HEK293 (cell line): ENCODE measurements at regions not wholly inside any gene's neighbourhood (a gene's known extent, or its start where the extent isn't known, plus 50 kb on each side); places are given as distances from the start of the nearest gene placed in this dataset.

Experiments
- CTCF ChIA-PET: fragments of 350-600 bp; formaldehyde crosslinking; extraction: SDS; loops from one replicate; lab custom pipeline; 2021; ENCODE audit warnings: antibody characterized with exemption; lab: Yijun Ruan, JAX
- POLR2A ChIA-PET: fragments of 300-600 bp; formaldehyde crosslinking; extraction: SDS; loops from one replicate; lab custom pipeline; 2020; ENCODE audit warnings: antibody characterized with exemption, inconsistent platforms; lab: Yijun Ruan, JAX
- H3K27ac ChIP-seq: fragments of 200-500 bp; sonication (Bioruptor generic); 2 replicates; pipeline ENCODE4 v1.5.1; 2014; ENCODE audit warnings: low read depth, low read length, control low read depth, inconsistent platforms; ENCODE audit errors: extremely low read depth
- H3K36me3 ChIP-seq, 2 experiments: fragments of 200-500 bp in 1 of 2; sonication (Bioruptor generic) in 1 of 2; 1 replicate in 1 of 2; 2 replicates in 1 of 2; pipeline ENCODE4 v1.5.1; 2014 to 2017; ENCODE audit warnings: inconsistent platforms in 2 of 2, low read length in 2 of 2; ENCODE audit not compliant: control insufficient read depth in 2 of 2, insufficient read depth in 1 of 2
- H3K4me1 ChIP-seq: fragments of 200-500 bp; sonication (Bioruptor generic); 2 replicates; pipeline ENCODE4 v1.5.1; 2014; ENCODE audit warnings: mild to moderate bottlenecking, low read length, inconsistent platforms; ENCODE audit not compliant: control insufficient read depth, insufficient read depth
- H3K4me3 ChIP-seq: 2 replicates; pipeline ENCODE4 v1.5.1; 2011; ENCODE audit warnings: low read depth, mild to moderate bottlenecking, control low read depth, low read length, moderate library complexity
- H3K9me3 ChIP-seq: fragments of 200-500 bp; sonication (Bioruptor generic); 2 replicates; pipeline ENCODE4 v1.5.1; 2014; ENCODE audit warnings: low read depth, low read length, inconsistent platforms; ENCODE audit not compliant: control insufficient read depth, insufficient read depth
- INSM2 ChIP-seq: fragments of 450-650 bp; formaldehyde crosslinking; IDR thresholded peaks from 2 replicates; pipeline ENCODE4 v1.5.1; 2016; ENCODE audit warnings: missing biosample characterization, missing genetic modification characterization
- ZBTB20 ChIP-seq: fragments of 450-650 bp; formaldehyde crosslinking; IDR thresholded peaks from 2 replicates; pipeline ENCODE4 v1.5.1; 2016; ENCODE audit warnings: missing biosample characterization, missing genetic modification characterization
- ZBTB8A ChIP-seq: fragments of 450-650 bp; formaldehyde crosslinking; IDR thresholded peaks from 2 replicates; pipeline ENCODE4 v1.5.1; 2016; ENCODE audit warnings: missing biosample characterization, missing genetic modification characterization
- ZFP41 ChIP-seq: fragments of 450-650 bp; formaldehyde crosslinking; IDR thresholded peaks from 2 replicates; pipeline ENCODE4 v1.5.1; 2016; ENCODE audit warnings: missing biosample characterization, missing genetic modification characterization, borderline replicate concordance
- ZNF132 ChIP-seq: fragments of 450-650 bp; formaldehyde crosslinking; IDR thresholded peaks from 2 replicates; pipeline ENCODE4 v1.5.1; 2017; ENCODE audit warnings: missing biosample characterization, missing genetic modification characterization, borderline replicate concordance
- ZNF157 ChIP-seq: fragments of 450-650 bp; formaldehyde crosslinking; IDR thresholded peaks from 2 replicates; pipeline ENCODE4 v1.5.1; 2016; ENCODE audit warnings: missing biosample characterization, missing genetic modification characterization
- ZNF16 ChIP-seq: fragments of 450-650 bp; formaldehyde crosslinking; IDR thresholded peaks from 2 replicates; pipeline ENCODE4 v1.5.1; 2016; ENCODE audit warnings: low read depth, missing biosample characterization, missing genetic modification characterization
- ZNF175 ChIP-seq: fragments of 450-650 bp; formaldehyde crosslinking; IDR thresholded peaks from 2 replicates; pipeline ENCODE4 v1.5.1; 2016; ENCODE audit warnings: missing biosample characterization, missing genetic modification characterization
- ZNF223 ChIP-seq: fragments of 450-650 bp; formaldehyde crosslinking; IDR thresholded peaks from 2 replicates; pipeline ENCODE4 v1.5.1; 2016; ENCODE audit warnings: missing biosample characterization, missing genetic modification characterization
- ZNF513 ChIP-seq: fragments of 450-650 bp; IDR thresholded peaks from 2 replicates; pipeline ENCODE4 v1.5.1; 2018; ENCODE audit warnings: missing biosample characterization, missing genetic modification characterization
- ZNF514 ChIP-seq: fragments of 450-650 bp; formaldehyde crosslinking; IDR thresholded peaks from 2 replicates; pipeline ENCODE4 v1.5.1; 2016; ENCODE audit warnings: missing biosample characterization, missing genetic modification characterization
- ZNF558 ChIP-seq: fragments of 450-650 bp; formaldehyde crosslinking; IDR thresholded peaks from 2 replicates; pipeline ENCODE4 v1.5.1; 2016; ENCODE audit warnings: missing biosample characterization, missing genetic modification characterization
- ZNF571 ChIP-seq: fragments of 450-650 bp; formaldehyde crosslinking; IDR thresholded peaks from 2 replicates; pipeline ENCODE4 v1.5.0; 2017; ENCODE audit warnings: missing biosample characterization, missing genetic modification characterization
- ZNF626 ChIP-seq: fragments of 450-650 bp; sonication (Bioruptor Pico); formaldehyde crosslinking; IDR thresholded peaks from 2 replicates; pipeline ENCODE4 v1.5.1; 2018; ENCODE audit warnings: missing biosample characterization, missing genetic modification characterization, inconsistent platforms
- ZNF645 ChIP-seq: fragments of 450-650 bp; formaldehyde crosslinking; IDR thresholded peaks from 2 replicates; pipeline ENCODE4; 2016; ENCODE audit warnings: missing biosample characterization, missing genetic modification characterization
- ZNF707 ChIP-seq: fragments of 450-650 bp; formaldehyde crosslinking; IDR thresholded peaks from 2 replicates; pipeline ENCODE4 v1.5.1; 2016; ENCODE audit warnings: missing biosample characterization, missing genetic modification characterization
- ZNF747 ChIP-seq: fragments of 450-650 bp; formaldehyde crosslinking; IDR thresholded peaks from 2 replicates; pipeline ENCODE4 v1.5.1; 2016; ENCODE audit warnings: missing biosample characterization, missing genetic modification characterization
- ZNF777 ChIP-seq: fragments of 450-650 bp; formaldehyde crosslinking; IDR thresholded peaks from 2 replicates; pipeline ENCODE4 v1.5.1; 2017; ENCODE audit warnings: missing biosample characterization, missing genetic modification characterization, borderline replicate concordance
- ZNF785 ChIP-seq: fragments of 450-650 bp; formaldehyde crosslinking; IDR thresholded peaks from 2 replicates; pipeline ENCODE4 v1.5.1; 2016; ENCODE audit warnings: missing biosample characterization, missing genetic modification characterization
- ZSCAN18 ChIP-seq: fragments of 450-650 bp; formaldehyde crosslinking; IDR thresholded peaks from 2 replicates; pipeline ENCODE4 v1.5.1; 2016; ENCODE audit warnings: missing biosample characterization, missing genetic modification characterization
- TF ChIP-seq, protein P1 (sequence below): fragments of 450-650 bp; formaldehyde crosslinking; IDR thresholded peaks from 2 replicates; pipeline ENCODE4 v1.5.1; 2016; ENCODE audit warnings: missing biosample characterization, missing genetic modification characterization
- TF ChIP-seq, protein P2 (sequence below): fragments of 450-650 bp; formaldehyde crosslinking; optimal IDR thresholded peaks from 2 replicates; pipeline ENCODE3; 2016; ENCODE audit warnings: missing biosample characterization, mild to moderate bottlenecking, missing genetic modification characterization

GRCh38 chr2:38130876-38131275 is 54.9 kb upstream of the CYP1B1 start:
- H3K27ac ChIP-seq = no peak overlapping the region
- no peak for TF ChIP-seq ZNF747 (tag by site-specific recombination)
- no peak for TF ChIP-seq ZNF785 (tag by site-specific recombination)
- no peak for TF ChIP-seq ZNF707 (tag by site-specific recombination)
- no peak for TF ChIP-seq ZNF223
- TF ChIP-seq ZSCAN18 (tag by site-specific recombination) = no peak
- no peak for TF ChIP-seq INSM2 (tag by site-specific recombination)
- no peak for TF ChIP-seq ZNF175 (tag by site-specific recombination)
- H3K36me3 ChIP-seq = no peaks in the 10 kb centered on the region
- H3K9me3 ChIP-seq = no peaks in the 10 kb centered on the region
- H3K4me3 ChIP-seq = no peak overlapping the region
- POLR2A ChIA-PET = no interaction called here
- CTCF ChIA-PET = no interaction called here
- H3K4me1 ChIP-seq = no peaks in the 10 kb centered on the region

GRCh38 chr2:38129987-38130386 is 54.0 kb upstream of the CYP1B1 start:
- TF ChIP-seq ZBTB20 (tag by site-specific recombination) (no peak), ZNF645 (no peak)
- Histone ChIP-seq H3K27ac (no peak overlapping the region), H3K9me3 (no peaks in the 10 kb centered on the region; the same call in 1 of the 2 replicates), H3K4me3 (no peak overlapping the region), H3K4me1 (no peaks in the 10 kb centered on the region), H3K36me3 (no peaks in the 10 kb centered on the region)
- CTCF ChIA-PET = interaction anchor here (1.2 kb wide), 1 partner anchor 14 kb away, joined by 4 read pairs; no protein-coding TSS in a partner anchor
- POLR2A ChIA-PET = no interaction called here

DNA sequence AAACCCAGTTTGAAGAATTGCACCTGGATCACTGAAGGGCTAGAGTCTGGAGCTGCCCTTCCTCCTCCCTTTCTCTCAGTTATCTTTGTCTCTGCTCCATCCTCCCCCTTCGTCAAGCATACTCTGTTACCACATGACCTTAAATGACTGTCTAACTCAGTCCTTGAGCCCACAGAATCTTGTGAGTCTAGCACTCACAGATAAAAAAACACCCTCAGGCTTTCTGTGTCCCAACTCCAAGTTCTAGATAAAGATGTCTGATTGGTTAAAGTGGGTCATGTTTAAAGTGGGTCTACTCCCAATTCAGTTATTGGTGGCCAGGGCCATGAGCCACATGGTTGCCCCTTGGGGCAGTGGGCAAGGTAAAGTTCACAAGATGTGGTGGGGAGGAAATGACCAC is 53.5 kb upstream of the CYP1B1 start:
- ChIA-PET POLR2A (no interaction called here), CTCF (interaction anchor here (1.2 kb wide), 1 partner anchor 14 kb away, joined by 4 read pairs; no protein-coding TSS in a partner anchor)
- H3K9me3 ChIP-seq = no peaks in the 10 kb centered on the region; the same call in 1 of the 2 replicates
- H3K36me3 ChIP-seq = no peaks in the 10 kb centered on the region
- H3K4me3 ChIP-seq = no peak overlapping the region
- no peak overlapping the region for H3K27ac ChIP-seq
- H3K4me1 ChIP-seq = no peaks in the 10 kb centered on the region
- TF ChIP-seq ZNF132 (tag by site-specific recombination) (no peak), ZNF707 (tag by site-specific recombination) (no peak), ZNF777 (tag by site-specific recombination) (no peak), ZNF571 (tag by site-specific recombination) (no peak), ZNF16 (tag by site-specific recombination) (no peak), ZNF157 (tag by site-specific recombination) (no peak), ZNF513 (no peak), ZNF558 (tag by site-specific recombination) (no peak), ZNF514 (tag by site-specific recombination) (no peak), ZNF626 (tag by site-specific recombination) (no peak), ZBTB8A (tag by site-specific recombination) (no peak), ZFP41 (tag by site-specific recombination) (no peak), ZNF175 (tag by site-specific recombination) (no peak)
- TF ChIP-seq, protein P1, sequence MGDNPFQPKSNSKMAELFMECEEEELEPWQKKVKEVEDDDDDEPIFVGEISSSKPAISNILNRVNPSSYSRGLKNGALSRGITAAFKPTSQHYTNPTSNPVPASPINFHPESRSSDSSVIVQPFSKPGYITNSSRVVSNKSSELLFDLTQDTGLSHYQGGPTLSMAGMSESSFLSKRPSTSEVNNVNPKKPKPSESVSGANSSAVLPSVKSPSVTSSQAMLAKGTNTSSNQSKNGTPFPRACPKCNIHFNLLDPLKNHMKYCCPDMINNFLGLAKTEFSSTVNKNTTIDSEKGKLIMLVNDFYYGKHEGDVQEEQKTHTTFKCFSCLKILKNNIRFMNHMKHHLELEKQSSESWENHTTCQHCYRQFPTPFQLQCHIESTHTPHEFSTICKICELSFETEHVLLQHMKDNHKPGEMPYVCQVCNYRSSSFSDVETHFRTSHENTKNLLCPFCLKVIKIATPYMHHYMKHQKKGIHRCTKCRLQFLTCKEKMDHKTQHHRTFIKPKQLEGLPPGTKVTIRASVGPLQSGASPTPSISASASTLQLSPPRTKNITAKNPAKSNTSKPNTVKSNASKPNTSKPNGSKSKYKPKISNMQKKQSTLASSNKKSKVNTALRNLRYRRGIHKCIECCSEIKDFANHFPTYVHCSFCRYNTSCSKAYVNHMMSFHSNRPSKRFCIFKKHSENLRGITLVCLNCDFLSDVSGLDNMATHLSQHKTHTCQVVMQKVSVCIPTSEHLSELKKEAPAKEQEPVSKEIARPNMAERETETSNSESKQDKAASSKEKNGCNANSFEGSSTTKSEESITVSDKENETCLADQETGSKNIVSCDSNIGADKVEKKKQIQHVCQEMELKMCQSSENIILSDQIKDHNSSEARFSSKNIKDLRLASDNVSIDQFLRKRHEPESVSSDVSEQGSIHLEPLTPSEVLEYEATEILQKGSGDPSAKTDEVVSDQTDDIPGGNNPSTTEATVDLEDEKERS (tag by site-specific recombination) = no peak
- TF ChIP-seq, protein P2, sequence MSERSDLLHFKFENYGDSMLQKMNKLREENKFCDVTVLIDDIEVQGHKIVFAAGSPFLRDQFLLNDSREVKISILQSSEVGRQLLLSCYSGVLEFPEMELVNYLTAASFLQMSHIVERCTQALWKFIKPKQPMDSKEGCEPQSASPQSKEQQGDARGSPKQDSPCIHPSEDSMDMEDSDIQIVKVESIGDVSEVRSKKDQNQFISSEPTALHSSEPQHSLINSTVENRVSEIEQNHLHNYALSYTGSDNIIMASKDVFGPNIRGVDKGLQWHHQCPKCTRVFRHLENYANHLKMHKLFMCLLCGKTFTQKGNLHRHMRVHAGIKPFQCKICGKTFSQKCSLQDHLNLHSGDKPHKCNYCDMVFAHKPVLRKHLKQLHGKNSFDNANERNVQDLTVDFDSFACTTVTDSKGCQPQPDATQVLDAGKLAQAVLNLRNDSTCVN (tag by site-specific recombination) = no peak
